Upper lobe of left lung (tissue), 6 donors: ENCODE measurements at regions not wholly inside any gene's neighbourhood (a gene's known extent, or its start where the extent isn't known, plus 50 kb on each side); places are given as distances from the start of the nearest gene placed in this dataset.
A peak's percentile ranks its signal among the peaks of the same experiment; 100 is the strongest.
"Not testable (repeated sequence)": the region's sequence is repeated elsewhere in the genome, so short reads cannot be mapped to it uniquely, and the experiment has no call there.

Experiments used
- ATAC-seq, 2 donors: fragments of 200-7000 bp; cut with Tn5 transposase; one replicate each; pipeline ENCODE4 v1.9.1; 2022; ENCODE audit warnings: mild to moderate bottlenecking in 2 of 2, moderate library complexity in 2 of 2; ENCODE audit not compliant: low FRiP score in 2 of 2
- DNase-seq, 2 donors: peaks; one replicate each; pipeline ENCODE4 v3.0.0-alpha.2; 2019 to 2020
- H3K27ac ChIP-seq, 4 donors: fragments of 200-600 bp; sonication (generic); one replicate each; pipeline ENCODE4 v1.5.1; 2016 to 2019
- H3K27me3 ChIP-seq, 4 donors: fragments of 200-600 bp; sonication (generic); one replicate each; pipeline ENCODE4 v1.5.1; 2017 to 2019
- H3K36me3 ChIP-seq, 4 donors: fragments of 200-600 bp; sonication (generic); one replicate each; pipeline ENCODE4 v1.5.1; 2016 to 2019
- H3K4me1 ChIP-seq, 4 donors: fragments of 200-600 bp; sonication (generic); one replicate each; pipeline ENCODE4 v1.5.1; 2018 to 2019
- H3K4me3 ChIP-seq, 4 donors: fragments of 200-600 bp; sonication (generic); one replicate each; pipeline ENCODE4 v1.5.1; 2017 to 2019; ENCODE audit warnings: mild to moderate bottlenecking in 2 of 4, moderate library complexity in 1 of 4
- H3K9me3 ChIP-seq, 4 donors: fragments of 200-600 bp; sonication (generic); one replicate each; pipeline ENCODE4 v1.5.1; 2018 to 2019
- CTCF ChIP-seq, 6 experiments: fragments of 450-650 bp in 4 of 6; fragments of 200-600 bp in 2 of 6; sonication (generic) in 2 of 6; IDR thresholded peaks; one replicate each; pipeline ENCODE4 v1.5.1; 2016 to 2019; ENCODE audit warnings: antibody characterized with exemption in 6 of 6
- EP300 ChIP-seq, 4 donors: sonication (generic); formaldehyde crosslinking; IDR thresholded peaks; one replicate each; pipeline ENCODE4 v1.5.1; 2017; ENCODE audit warnings: antibody characterized with exemption in 4 of 4, control low read depth in 2 of 4
- POLR2A ChIP-seq, 4 donors: fragments of 450-650 bp; IDR thresholded peaks; one replicate each; pipeline ENCODE4 v1.5.1; 2016 to 2017; ENCODE audit warnings: antibody characterized with exemption in 4 of 4, mild to moderate bottlenecking in 2 of 4
- POLR2AphosphoS5 ChIP-seq, 2 donors: sonication (generic); formaldehyde crosslinking; IDR thresholded peaks; one replicate each; pipeline ENCODE4 v1.5.1; 2017; ENCODE audit warnings: antibody characterized with exemption in 2 of 2
- WGBS, 2 donors: methylation state at CpG; one replicate each; pipeline ENCODE4 v1.1.5; 2017 to 2018; 5-methylcytosine and 5-hydroxymethylcytosine counted together
- donor health status: DM: no; HTN: no; CAD: no; lungs with moderate emphysema.
- donor health status: DM: no; HTN: yes; CAD: no; lungs with severe emphysema.

DNA sequence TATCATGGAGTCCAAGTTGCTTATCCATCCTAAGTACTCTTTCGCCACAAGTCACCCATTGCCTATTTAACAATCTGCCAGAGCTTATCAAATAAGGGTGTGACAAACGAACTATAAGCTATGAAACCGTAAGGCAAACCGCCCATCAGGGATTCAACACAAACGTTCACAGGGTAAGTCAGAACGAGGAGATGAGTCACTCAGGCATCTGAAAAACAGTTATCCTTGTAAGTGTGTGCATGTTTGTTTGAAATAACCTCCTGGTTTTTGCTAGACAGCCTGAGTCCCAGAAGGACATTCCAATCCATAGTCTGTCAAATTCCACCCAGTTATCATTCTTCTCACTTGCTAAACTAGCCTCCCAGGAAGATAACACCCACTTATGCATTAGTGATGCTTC, 299.1 kb downstream of the PAX3 start:
- Histone ChIP-seq H3K4me1 (no peaks in the 10 kb centered on the region), H3K4me3 (no peak overlapping the region), H3K27ac (no peak overlapping the region), H3K9me3 (no peaks in the 10 kb centered on the region), H3K27me3 (no peaks in the 10 kb centered on the region), H3K36me3 (no peaks in the 10 kb centered on the region)
- WGBS, 2 donors: 64 to 68% methylated on average over 6 of the region's 6 CpGs
- TF ChIP-seq CTCF (IDR thresholded peaks at IDR 0.05) (no peak), EP300 (IDR thresholded peaks at IDR 0.05) (no peak), POLR2AphosphoS5 (IDR thresholded peaks at IDR 0.05) (no peak), POLR2A (IDR thresholded peaks at IDR 0.05) (no peak)
- DNase-seq (no peak), ATAC-seq (no peak)

DNA sequence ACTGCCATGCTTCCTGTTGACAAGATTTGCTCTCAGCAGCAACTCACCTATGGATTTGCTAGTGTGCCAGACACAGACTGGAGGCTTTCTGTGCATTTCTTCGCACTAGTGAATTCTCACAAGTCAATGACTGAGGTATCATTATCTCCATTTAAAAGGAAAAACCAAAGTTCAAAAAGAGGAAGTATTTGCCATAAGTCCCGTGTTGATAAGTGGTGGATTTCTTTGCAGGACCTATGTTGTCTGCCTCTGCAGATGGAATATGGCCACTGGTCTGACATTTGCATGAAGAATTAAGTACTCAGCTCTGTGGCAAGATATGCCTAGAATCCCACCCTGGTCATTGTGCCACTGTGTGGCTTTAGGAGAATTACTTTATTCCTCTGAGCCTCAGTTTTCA, 299.6 kb downstream of the PAX3 start:
- ATAC-seq (no peak), DNase-seq (no peak)
- Histone ChIP-seq H3K27ac (no peak overlapping the region), H3K9me3 (no peaks in the 10 kb centered on the region), H3K36me3 (no peaks in the 10 kb centered on the region), H3K27me3 (no peaks in the 10 kb centered on the region), H3K4me3 (no peak overlapping the region), H3K4me1 (no peaks in the 10 kb centered on the region)
- no peak for TF ChIP-seq EP300 (IDR thresholded peaks at IDR 0.05)
- no peak for TF ChIP-seq POLR2AphosphoS5 (IDR thresholded peaks at IDR 0.05)
- no peak for TF ChIP-seq CTCF (IDR thresholded peaks at IDR 0.05)
- no peak for TF ChIP-seq POLR2A (IDR thresholded peaks at IDR 0.05)
- 52 to 53% methylated on average over 2 of the region's 2 CpGs for WGBS, 2 donors

DNA sequence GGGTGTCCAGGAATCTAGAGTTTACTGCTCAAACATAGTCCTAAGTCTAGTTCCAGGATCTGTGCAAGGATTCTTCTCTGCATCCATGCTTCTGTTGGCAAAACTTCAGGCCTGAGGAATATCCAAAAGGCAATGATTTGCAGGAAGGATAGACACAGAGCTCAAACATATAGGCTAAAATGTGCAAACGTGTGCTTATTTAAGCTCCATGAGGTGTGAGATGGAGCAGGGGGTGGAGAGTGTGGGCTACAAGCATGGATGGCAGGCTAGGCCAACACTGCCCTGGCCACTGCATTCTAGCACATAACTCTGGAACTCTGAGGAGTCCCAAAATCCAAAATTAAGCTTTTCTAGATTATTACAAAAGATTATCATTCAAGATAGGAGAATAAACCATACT, 301.1 kb downstream of the PAX3 start:
- WGBS, 2 donors: 65 to 73% methylated on average over 1 of the region's 1 CpG
- ATAC-seq (peak in 1 of 2 donors; percentile 53), DNase-seq (no peak)
- H3K36me3 ChIP-seq: no peaks in the 10 kb centered on the region
- H3K4me3 ChIP-seq: no peak overlapping the region
- no peaks in the 10 kb centered on the region for H3K4me1 ChIP-seq
- no peak overlapping the region for H3K27ac ChIP-seq
- H3K9me3 ChIP-seq: no peaks in the 10 kb centered on the region
- no peak for TF ChIP-seq POLR2AphosphoS5 (IDR thresholded peaks at IDR 0.05)
- TF ChIP-seq EP300 (IDR thresholded peaks at IDR 0.05): no peak
- no peaks in the 10 kb centered on the region for H3K27me3 ChIP-seq

GRCh38 chr2:221997100-221997499, 301.7 kb downstream of the PAX3 start:
- no peak for ATAC-seq
- Histone ChIP-seq H3K36me3 (no peaks in the 10 kb centered on the region), H3K9me3 (no peaks in the 10 kb centered on the region), H3K27me3 (no peaks in the 10 kb centered on the region), H3K27ac (no peak overlapping the region), H3K4me1 (no peaks in the 10 kb centered on the region), H3K4me3 (no peak overlapping the region)
- no peak for DNase-seq
- no peak for TF ChIP-seq CTCF (IDR thresholded peaks at IDR 0.05)
- no peak for TF ChIP-seq POLR2A (IDR thresholded peaks at IDR 0.05)
- TF ChIP-seq EP300 (IDR thresholded peaks at IDR 0.05): no peak
- no peak for TF ChIP-seq POLR2AphosphoS5 (IDR thresholded peaks at IDR 0.05)
- WGBS, 2 donors: 57 to 61% methylated on average over 3 of the region's 3 CpGs

DNA sequence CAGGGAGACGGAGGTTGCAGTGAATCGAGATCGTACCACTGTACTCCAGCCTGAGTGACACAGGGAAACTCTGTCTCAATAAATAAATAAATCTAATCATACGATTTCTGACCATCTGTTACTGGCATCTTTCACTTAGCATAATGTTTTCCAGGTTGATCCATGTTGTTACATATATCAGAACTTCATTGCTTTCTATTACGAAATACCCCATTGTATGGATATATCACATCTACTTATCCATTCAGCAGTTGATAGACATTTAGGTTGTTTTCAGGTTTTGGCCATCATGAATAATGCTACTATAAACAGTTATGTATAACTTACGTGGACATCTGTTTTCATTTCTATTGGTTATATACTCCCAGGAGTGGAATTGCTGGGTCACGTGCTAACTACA, 303.9 kb downstream of the PAX3 start:
- ATAC-seq (no peak), DNase-seq (no peak)
- H3K27me3 ChIP-seq: no peaks in the 10 kb centered on the region
- no peaks in the 10 kb centered on the region for H3K36me3 ChIP-seq
- H3K27ac ChIP-seq: no peak overlapping the region
- 88% methylated on average over 7 of the region's 7 CpGs for WGBS, 2 donors
- no peaks in the 10 kb centered on the region for H3K4me1 ChIP-seq
- H3K9me3 ChIP-seq: no peaks in the 10 kb centered on the region
- TF ChIP-seq POLR2A (IDR thresholded peaks at IDR 0.05): no peak
- no peak for TF ChIP-seq POLR2AphosphoS5 (IDR thresholded peaks at IDR 0.05)
- H3K4me3 ChIP-seq: no peak overlapping the region

GRCh38 chr2:221984376-221984775, 314.4 kb downstream of the PAX3 start:
- 90 to 93% methylated on average over 8 to 9 of the region's 13 CpGs for WGBS, 2 donors
- not testable (repeated sequence) for DNase-seq, H3K27ac ChIP-seq, ATAC-seq, H3K36me3 ChIP-seq, H3K27me3 ChIP-seq, H3K4me3 ChIP-seq, H3K9me3 ChIP-seq, H3K4me1 ChIP-seq
